Chondrocyte (in vitro differentiated cells): ENCODE measurements at regions not wholly inside any gene's neighbourhood (a gene's known extent, or its start where the extent isn't known, plus 50 kb on each side); places are given as distances from the start of the nearest gene placed in this dataset.

ENCODE experiments used
- DNase-seq: peaks from one replicate; pipeline ENCODE4 v3.0.0; 2021; ENCODE audit warnings: mixed read lengths, low spot score
- H3K27ac Mint-ChIP-seq: one replicate; pipeline ENCODE4 v1.8.0; 2021; ENCODE audit warnings: mild to moderate bottlenecking, moderate library complexity, mixed read lengths; ENCODE audit not compliant: unreplicated experiment
- H3K27me3 Mint-ChIP-seq: 2 replicates; pipeline ENCODE4 v1.8.0; 2021; ENCODE audit warnings: low read depth, mixed read lengths
- H3K36me3 Mint-ChIP-seq: 2 replicates; pipeline ENCODE4 v1.8.0; 2021; ENCODE audit warnings: low read depth, mixed read lengths
- H3K4me1 Mint-ChIP-seq: 2 replicates; pipeline ENCODE4 v1.8.0; 2021; ENCODE audit warnings: low read depth, mild to moderate bottlenecking, mixed read lengths
- H3K4me3 Mint-ChIP-seq: one replicate; pipeline ENCODE4 v1.8.0; 2021; ENCODE audit warnings: mild to moderate bottlenecking, moderate library complexity, mixed read lengths; ENCODE audit not compliant: unreplicated experiment
- H3K9me3 Mint-ChIP-seq: 2 replicates; pipeline ENCODE4 v1.8.0; 2021; ENCODE audit warnings: low read depth, mixed read lengths
- CTCF ChIP-seq: fragments of 200-600 bp; sonication (generic); IDR thresholded peaks from 2 replicates; pipeline ENCODE4 v1.5.0; 2021; ENCODE audit warnings: antibody characterized with exemption, mild to moderate bottlenecking, moderate library complexity

- Mint-ChIP-seq H3K36me3 (no peaks in the 10 kb centered on the region), H3K27me3 (no peaks in the 10 kb centered on the region), H3K9me3 (no peaks in the 10 kb centered on the region), H3K4me3 (no peak overlapping the region), H3K4me1 (no peaks in the 10 kb centered on the region), H3K27ac (no peak overlapping the region)
- TF ChIP-seq CTCF: no peak
- no peak for DNase-seq
These were observed 167.5 kb upstream of the SLC7A11 start for GRCh38 chr4:138409670-138410069.

GRCh38 chr4:138408758-138409157 is 166.6 kb upstream of the SLC7A11 start:
- Mint-ChIP-seq H3K36me3 (no peaks in the 10 kb centered on the region), H3K27me3 (no peaks in the 10 kb centered on the region), H3K4me1 (no peaks in the 10 kb centered on the region), H3K4me3 (no peak overlapping the region), H3K9me3 (no peaks in the 10 kb centered on the region), H3K27ac (no peak overlapping the region)
- no peak for TF ChIP-seq CTCF
- DNase-seq: no peak

GRCh38 chr4:138407329-138407728 is 165.2 kb upstream of the SLC7A11 start:
- Mint-ChIP-seq H3K36me3 (no peaks in the 10 kb centered on the region), H3K9me3 (no peaks in the 10 kb centered on the region), H3K27me3 (no peaks in the 10 kb centered on the region), H3K4me1 (no peaks in the 10 kb centered on the region), H3K4me3 (no peak overlapping the region), H3K27ac (no peak overlapping the region)
- DNase-seq: no peak
- no peak for TF ChIP-seq CTCF

- DNase-seq: no peak
- Mint-ChIP-seq H3K27me3 (no peaks in the 10 kb centered on the region), H3K4me1 (no peaks in the 10 kb centered on the region), H3K36me3 (no peaks in the 10 kb centered on the region), H3K27ac (no peak overlapping the region), H3K9me3 (no peaks in the 10 kb centered on the region), H3K4me3 (no peak overlapping the region)
- no peak for TF ChIP-seq CTCF
These were observed 164.7 kb upstream of the SLC7A11 start for GRCh38 chr4:138406876-138407275.

GRCh38 chr4:138405934-138406567 is 163.9 kb upstream of the SLC7A11 start:
- Mint-ChIP-seq H3K9me3 (no peaks in the 10 kb centered on the region), H3K4me3 (no peak overlapping the region), H3K27ac (no peak overlapping the region), H3K27me3 (no peaks in the 10 kb centered on the region), H3K4me1 (peaks cover 6% of the 10 kb centered on the region), H3K36me3 (no peaks in the 10 kb centered on the region)
- TF ChIP-seq CTCF: no peak
- no peak for DNase-seq
